ENCODE measurements at regions not wholly inside any gene's neighbourhood (a gene's known extent, or its start where the extent isn't known, plus 50 kb on each side); places are given as distances from the start of the nearest gene placed in this dataset.

GRCh38 chr20:57056651-57057050 lies 209.8 kb downstream of the BMP7 start:
- no peaks in the 10 kb centered on the region for H3K4me1 ChIP-seq (ENCODE audit: control insufficient read depth, insufficient read depth, low read length)

GRCh38 chr20:57059055-57059596 lies 207.3 kb downstream of the BMP7 start:
- no peak overlapping the region for H3K27ac ChIP-seq (ENCODE audit: low read depth, low read length)
- H3K4me1 ChIP-seq (ENCODE audit: control insufficient read depth, insufficient read depth, low read length): no peaks in the 10 kb centered on the region
- no peak overlapping the region for H3K4me3 ChIP-seq (ENCODE audit: low read depth, low read length)
- no peaks in the 10 kb centered on the region for H3K36me3 ChIP-seq (ENCODE audit: control insufficient read depth, insufficient read depth, low read length)
- no peak overlapping the region for H3K9ac ChIP-seq (ENCODE audit: low read length)
- H3K9me3 ChIP-seq (ENCODE audit: control insufficient read depth, insufficient read depth, low read depth, low read length): no peaks in the 10 kb centered on the region
- 0 out of 2 replicates have a peak, but pooled peaks cover 3% of the 10 kb centered on the region for H3K27me3 ChIP-seq (ENCODE audit: control insufficient read depth, insufficient read depth, low read length)

More at GRCh38 chr20:57056651-57057050, 209.8 kb downstream of the BMP7 start:
- H3K9ac ChIP-seq (ENCODE audit: low read length): no peak overlapping the region
- 0 out of 2 replicates have a peak, but pooled peaks cover 3% of the 10 kb centered on the region for H3K27me3 ChIP-seq (ENCODE audit: control insufficient read depth, insufficient read depth, low read length)
- H3K4me3 ChIP-seq (ENCODE audit: low read depth, low read length): no peak overlapping the region
- H3K27ac ChIP-seq (ENCODE audit: low read depth, low read length): no peak overlapping the region
- no peaks in the 10 kb centered on the region for H3K36me3 ChIP-seq (ENCODE audit: control insufficient read depth, insufficient read depth, low read length)
- 0 out of 2 replicates have a peak, but pooled peaks cover 3% of the 10 kb centered on the region for H3K9me3 ChIP-seq (ENCODE audit: control insufficient read depth, insufficient read depth, low read depth, low read length)

GRCh38 chr20:57060407-57061050 lies 205.9 kb downstream of the BMP7 start:
- no peaks in the 10 kb centered on the region for H3K36me3 ChIP-seq (ENCODE audit: control insufficient read depth, insufficient read depth, low read length)
- no peak overlapping the region for H3K4me3 ChIP-seq (ENCODE audit: low read depth, low read length)
- H3K9ac ChIP-seq (ENCODE audit: low read length): no peak overlapping the region
- H3K27me3 ChIP-seq (ENCODE audit: control insufficient read depth, insufficient read depth, low read length): 0 out of 2 replicates have a peak, but pooled peaks cover 3% of the 10 kb centered on the region
- peaks cover 3% of the 10 kb centered on the region; the same call in 1 of the 2 replicates for H3K4me1 ChIP-seq (ENCODE audit: control insufficient read depth, insufficient read depth, low read length)
- H3K27ac ChIP-seq (ENCODE audit: low read depth, low read length): no peak overlapping the region
- H3K9me3 ChIP-seq (ENCODE audit: control insufficient read depth, insufficient read depth, low read depth, low read length): no peaks in the 10 kb centered on the region

- peaks cover 6% of the 10 kb centered on the region; the same call in 1 of the 2 replicates for H3K27me3 ChIP-seq (ENCODE audit: control insufficient read depth, insufficient read depth, low read length)
- no peak overlapping the region for H3K4me3 ChIP-seq (ENCODE audit: low read depth, low read length)
- H3K27ac ChIP-seq (ENCODE audit: low read depth, low read length): no peak overlapping the region
- H3K9me3 ChIP-seq (ENCODE audit: control insufficient read depth, insufficient read depth, low read depth, low read length): no peaks in the 10 kb centered on the region
- no peaks in the 10 kb centered on the region for H3K36me3 ChIP-seq (ENCODE audit: control insufficient read depth, insufficient read depth, low read length)
- no peak overlapping the region for H3K9ac ChIP-seq (ENCODE audit: low read length)
- H3K4me1 ChIP-seq (ENCODE audit: control insufficient read depth, insufficient read depth, low read length): peaks cover 9% of the 10 kb centered on the region
Observed at GRCh38 chr20:57061051-57061900, 205.2 kb downstream of the BMP7 start.

GRCh38 chr20:57062241-57062640 lies 204.2 kb downstream of the BMP7 start:
- Histone ChIP-seq H3K27ac (ENCODE audit: low read depth, low read length) (no peak overlapping the region), H3K27me3 (ENCODE audit: control insufficient read depth, insufficient read depth, low read length) (peaks cover 6% of the 10 kb centered on the region; the same call in 1 of the 2 replicates), H3K4me1 (ENCODE audit: control insufficient read depth, insufficient read depth, low read length) (peaks cover 9% of the 10 kb centered on the region), H3K36me3 (ENCODE audit: control insufficient read depth, insufficient read depth, low read length) (no peaks in the 10 kb centered on the region), H3K9me3 (ENCODE audit: control insufficient read depth, insufficient read depth, low read depth, low read length) (no peaks in the 10 kb centered on the region), H3K9ac (ENCODE audit: low read length) (no peak overlapping the region), H3K4me3 (ENCODE audit: low read depth, low read length) (no peak overlapping the region)

- H3K4me3 ChIP-seq (ENCODE audit: low read depth, low read length): no peak overlapping the region
- no peaks in the 10 kb centered on the region for H3K9me3 ChIP-seq (ENCODE audit: control insufficient read depth, insufficient read depth, low read depth, low read length)
- H3K27me3 ChIP-seq (ENCODE audit: control insufficient read depth, insufficient read depth, low read length): peaks cover 6% of the 10 kb centered on the region; the same call in 1 of the 2 replicates
- H3K9ac ChIP-seq (ENCODE audit: low read length): no peak overlapping the region
- no peak overlapping the region for H3K27ac ChIP-seq (ENCODE audit: low read depth, low read length)
- no peaks in the 10 kb centered on the region for H3K36me3 ChIP-seq (ENCODE audit: control insufficient read depth, insufficient read depth, low read length)
- peaks cover 10% of the 10 kb centered on the region for H3K4me1 ChIP-seq (ENCODE audit: control insufficient read depth, insufficient read depth, low read length)
Observed at GRCh38 chr20:57062696-57063270, 203.7 kb downstream of the BMP7 start.

- H3K36me3 ChIP-seq (ENCODE audit: control insufficient read depth, insufficient read depth, low read length): no peaks in the 10 kb centered on the region
Observed at GRCh38 chr20:57064836-57065235, 201.6 kb downstream of the BMP7 start.

GRCh38 chr20:57065646-57066045 lies 200.8 kb downstream of the BMP7 start:
- Histone ChIP-seq H3K27me3 (ENCODE audit: control insufficient read depth, insufficient read depth, low read length) (peaks cover 26% of the 10 kb centered on the region), H3K36me3 (ENCODE audit: control insufficient read depth, insufficient read depth, low read length) (no peaks in the 10 kb centered on the region), H3K4me3 (ENCODE audit: low read depth, low read length) (no peak overlapping the region), H3K9ac (ENCODE audit: low read length) (no peak overlapping the region), H3K9me3 (ENCODE audit: control insufficient read depth, insufficient read depth, low read depth, low read length) (no peaks in the 10 kb centered on the region), H3K27ac (ENCODE audit: low read depth, low read length) (no peak overlapping the region), H3K4me1 (ENCODE audit: control insufficient read depth, insufficient read depth, low read length) (peaks cover 18% of the 10 kb centered on the region)

More at GRCh38 chr20:57064836-57065235, 201.6 kb downstream of the BMP7 start:
- Histone ChIP-seq H3K9me3 (ENCODE audit: control insufficient read depth, insufficient read depth, low read depth, low read length) (no peaks in the 10 kb centered on the region), H3K27ac (ENCODE audit: low read depth, low read length) (no peak overlapping the region), H3K9ac (ENCODE audit: low read length) (no peak overlapping the region), H3K27me3 (ENCODE audit: control insufficient read depth, insufficient read depth, low read length) (peaks cover 18% of the 10 kb centered on the region), H3K4me3 (ENCODE audit: low read depth, low read length) (no peak overlapping the region), H3K4me1 (ENCODE audit: control insufficient read depth, insufficient read depth, low read length) (peaks cover 15% of the 10 kb centered on the region)

GRCh38 chr20:57066126-57066900 lies 200.1 kb downstream of the BMP7 start:
- Histone ChIP-seq H3K36me3 (ENCODE audit: control insufficient read depth, insufficient read depth, low read length) (no peaks in the 10 kb centered on the region), H3K4me1 (ENCODE audit: control insufficient read depth, insufficient read depth, low read length) (peaks cover 24% of the 10 kb centered on the region), H3K27ac (ENCODE audit: low read depth, low read length) (no peak overlapping the region), H3K27me3 (ENCODE audit: control insufficient read depth, insufficient read depth, low read length) (peaks cover 31% of the 10 kb centered on the region), H3K9me3 (ENCODE audit: control insufficient read depth, insufficient read depth, low read depth, low read length) (no peaks in the 10 kb centered on the region), H3K9ac (ENCODE audit: low read length) (no peak overlapping the region), H3K4me3 (ENCODE audit: low read depth, low read length) (no peak overlapping the region)

- no peak overlapping the region for H3K4me3 ChIP-seq (ENCODE audit: low read depth, low read length)
- no peak overlapping the region for H3K27ac ChIP-seq (ENCODE audit: low read depth, low read length)
- H3K36me3 ChIP-seq (ENCODE audit: control insufficient read depth, insufficient read depth, low read length): no peaks in the 10 kb centered on the region
- H3K4me1 ChIP-seq (ENCODE audit: control insufficient read depth, insufficient read depth, low read length): peaks cover 41% of the 10 kb centered on the region
- H3K9me3 ChIP-seq (ENCODE audit: control insufficient read depth, insufficient read depth, low read depth, low read length): no peaks in the 10 kb centered on the region
- H3K27me3 ChIP-seq (ENCODE audit: control insufficient read depth, insufficient read depth, low read length): peaks cover 48% of the 10 kb centered on the region
- no peak overlapping the region for H3K9ac ChIP-seq (ENCODE audit: low read length)
Observed at GRCh38 chr20:57069442-57069841, 197.0 kb downstream of the BMP7 start.

Data from HUES6 (cell line).